Left lung (tissue), 4 donors: ENCODE measurements at regions not wholly inside any gene's neighbourhood (a gene's known extent, or its start where the extent isn't known, plus 50 kb on each side); places are given as distances from the start of the nearest gene placed in this dataset.
A peak's percentile ranks its signal among the peaks of the same experiment; 100 is the strongest.
"Not testable (repeated sequence)": the region's sequence is repeated elsewhere in the genome, so short reads cannot be mapped to it uniquely, and the experiment has no call there.

Source experiments
- ATAC-seq: fragments of 200-7000 bp; cut with Tn5 transposase; one replicate; pipeline ENCODE4 v1.9.1; 2020; ENCODE audit warnings: moderate library complexity
- DNase-seq, 4 donors: peaks; one replicate each; pipeline ENCODE4 v3.0.0-alpha.2; 2013 to 2020
- H3K27ac ChIP-seq, 2 donors: fragments of 200-600 bp; sonication (generic) in 1 of 2; one replicate each; pipeline versions ENCODE4 v1.5.0 to v1.8.0; 2020 to 2021
- H3K27me3 ChIP-seq, 2 donors: fragments of 200-600 bp; sonication (generic) in 1 of 2; one replicate each; pipeline versions ENCODE4 v1.5.0 to v1.8.0; 2020 to 2021
- H3K36me3 ChIP-seq, 2 donors: fragments of 200-600 bp; sonication (generic) in 1 of 2; one replicate each; pipeline versions ENCODE4 v1.5.0 to v1.8.0; 2020 to 2021
- H3K4me1 ChIP-seq, 2 donors: fragments of 200-600 bp; one replicate each; pipeline ENCODE4 v1.8.0; 2021
- H3K4me3 ChIP-seq, 2 donors: fragments of 200-600 bp; sonication (generic) in 1 of 2; one replicate each; pipeline versions ENCODE4 v1.5.0 to v1.8.0; 2020 to 2021; ENCODE audit warnings: mild to moderate bottlenecking in 1 of 2
- H3K9me3 ChIP-seq, 2 donors: fragments of 200-600 bp; sonication (generic) in 1 of 2; one replicate each; pipeline versions ENCODE4 v1.5.0 to v1.8.0; 2020 to 2021
- CTCF ChIP-seq, 2 donors: fragments of 200-600 bp; sonication (generic) in 1 of 2; IDR thresholded peaks; one replicate each; pipeline versions ENCODE4 v1.5.0 to v1.8.0; 2021; ENCODE audit warnings: antibody characterized with exemption in 2 of 2
- intact Hi-C, 2 donors: fragments of 100-400 bp; cut with DNase I; formaldehyde crosslinking; loops; one replicate each; pipeline versions ENCODE4 v1.11.2 to v1.14.2; 2022
- donor health status: DM: no; HTN: yes; CAD: no.
- donor health status: DM: no; HTN: no; CAD: no.

- no peaks in the 10 kb centered on the region for H3K36me3 ChIP-seq
- no peak overlapping the region for H3K27ac ChIP-seq
- DNase-seq (no peak), ATAC-seq (no peak)
- no peaks in the 10 kb centered on the region for H3K27me3 ChIP-seq
- no peak overlapping the region for H3K4me3 ChIP-seq
- H3K9me3 ChIP-seq, result peaks cover 0 to 39% of the 10 kb centered on the region in 2 donors
- H3K4me1 ChIP-seq, result no peaks in the 10 kb centered on the region
- intact Hi-C loops, result no loop called here
- TF ChIP-seq CTCF (IDR thresholded peaks at IDR 0.05), result no peak
These were observed 424.6 kb downstream of the CSNK1G3 start for GRCh38 chr5:123936548-123936947.

DNA sequence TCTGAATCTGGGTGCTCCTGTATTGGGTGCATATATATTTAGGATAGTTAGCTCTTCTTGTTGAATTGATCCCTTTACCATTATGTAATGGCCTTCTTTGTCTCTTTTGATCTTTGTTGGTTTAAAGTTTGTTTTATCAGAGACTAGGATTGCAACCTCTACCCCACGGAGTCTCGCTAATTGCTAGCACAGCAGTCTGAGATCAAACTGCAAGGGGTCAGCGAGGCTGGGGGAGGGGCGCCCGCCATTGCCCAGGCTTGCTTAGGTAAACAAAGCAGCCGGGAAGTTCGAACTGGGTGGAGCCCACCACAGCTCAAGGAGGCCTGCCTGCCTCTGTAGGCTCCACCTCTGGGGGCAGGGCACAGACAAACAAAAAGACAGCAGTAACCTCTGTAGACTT lies 421.8 kb downstream of the CSNK1G3 start:
- H3K4me3 ChIP-seq, intact Hi-C loops, H3K27me3 ChIP-seq, H3K4me1 ChIP-seq, H3K36me3 ChIP-seq, ATAC-seq, H3K27ac ChIP-seq, DNase-seq: not testable (repeated sequence)
- peaks cover 0 to 29% of the 10 kb centered on the region in 2 donors for H3K9me3 ChIP-seq

GRCh38 chr5:123929055-123929474 lies 417.1 kb downstream of the CSNK1G3 start:
- intact Hi-C loops, result no loop called here
- ATAC-seq (no peak), DNase-seq (no peak)
- no peak overlapping the region for H3K27ac ChIP-seq
- no peak overlapping the region for H3K4me3 ChIP-seq
- H3K36me3 ChIP-seq, result no peaks in the 10 kb centered on the region
- no peaks in the 10 kb centered on the region for H3K27me3 ChIP-seq
- TF ChIP-seq CTCF (IDR thresholded peaks at IDR 0.05), result no peak
- no peaks in the 10 kb centered on the region for H3K4me1 ChIP-seq
- no peaks in the 10 kb centered on the region for H3K9me3 ChIP-seq

DNA sequence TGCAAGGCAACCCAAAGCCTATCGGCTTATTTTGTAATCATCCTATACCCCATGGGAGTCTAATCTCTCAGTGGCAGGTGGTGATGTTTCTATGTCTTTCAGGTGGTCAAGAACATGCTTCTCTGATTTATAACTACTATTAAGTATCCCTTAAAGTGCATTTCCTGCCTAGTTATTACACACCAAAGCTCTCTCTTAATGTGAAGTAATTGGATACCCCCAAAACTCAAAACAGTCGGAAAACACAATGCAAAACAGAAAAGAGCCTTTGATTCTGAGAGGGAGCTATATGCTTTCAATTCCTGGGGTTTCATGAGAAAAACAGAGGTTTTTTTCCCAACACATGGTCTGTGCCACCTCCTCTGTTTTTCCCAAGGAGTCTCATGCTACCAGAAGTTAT lies 416.4 kb downstream of the CSNK1G3 start:
- H3K9me3 ChIP-seq, result no peaks in the 10 kb centered on the region
- DNase-seq, result no peak
- no peak overlapping the region for H3K27ac ChIP-seq
- H3K4me1 ChIP-seq, result no peaks in the 10 kb centered on the region
- no peak overlapping the region for H3K4me3 ChIP-seq
- no peaks in the 10 kb centered on the region for H3K36me3 ChIP-seq
- intact Hi-C loops, result no loop called here
- ATAC-seq, result no peak
- H3K27me3 ChIP-seq, result no peaks in the 10 kb centered on the region
- TF ChIP-seq CTCF (IDR thresholded peaks at IDR 0.05), result no peak

DNA sequence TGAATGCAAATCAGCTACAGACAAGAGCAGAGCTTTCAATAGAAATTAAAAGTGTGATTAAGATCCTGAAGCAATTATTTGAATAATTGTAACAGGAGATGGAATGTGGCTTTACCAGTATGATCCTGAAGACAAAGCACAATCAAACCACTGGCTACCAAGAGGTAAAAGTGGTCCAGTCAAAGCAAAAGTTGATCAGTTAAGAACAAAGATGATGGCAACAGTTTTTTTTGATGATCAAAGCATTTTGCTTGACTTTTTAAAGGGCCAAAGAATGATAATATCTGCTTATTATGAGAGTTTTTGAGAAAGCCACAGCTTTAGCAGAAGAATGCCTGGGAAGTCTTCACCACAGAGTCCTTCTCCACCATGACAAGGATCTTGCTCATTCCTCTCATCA lies 409.2 kb downstream of the CSNK1G3 start:
- DNase-seq (no peak), ATAC-seq (no peak)
- H3K36me3 ChIP-seq, result no peaks in the 10 kb centered on the region
- no peak for TF ChIP-seq CTCF (IDR thresholded peaks at IDR 0.05)
- no peaks in the 10 kb centered on the region for H3K4me1 ChIP-seq
- no peaks in the 10 kb centered on the region for H3K27me3 ChIP-seq
- H3K4me3 ChIP-seq, result no peak overlapping the region
- intact Hi-C loops, result no loop called here
- H3K27ac ChIP-seq, result no peak overlapping the region
- peaks cover 0 to 6% of the 10 kb centered on the region in 2 donors for H3K9me3 ChIP-seq

DNA sequence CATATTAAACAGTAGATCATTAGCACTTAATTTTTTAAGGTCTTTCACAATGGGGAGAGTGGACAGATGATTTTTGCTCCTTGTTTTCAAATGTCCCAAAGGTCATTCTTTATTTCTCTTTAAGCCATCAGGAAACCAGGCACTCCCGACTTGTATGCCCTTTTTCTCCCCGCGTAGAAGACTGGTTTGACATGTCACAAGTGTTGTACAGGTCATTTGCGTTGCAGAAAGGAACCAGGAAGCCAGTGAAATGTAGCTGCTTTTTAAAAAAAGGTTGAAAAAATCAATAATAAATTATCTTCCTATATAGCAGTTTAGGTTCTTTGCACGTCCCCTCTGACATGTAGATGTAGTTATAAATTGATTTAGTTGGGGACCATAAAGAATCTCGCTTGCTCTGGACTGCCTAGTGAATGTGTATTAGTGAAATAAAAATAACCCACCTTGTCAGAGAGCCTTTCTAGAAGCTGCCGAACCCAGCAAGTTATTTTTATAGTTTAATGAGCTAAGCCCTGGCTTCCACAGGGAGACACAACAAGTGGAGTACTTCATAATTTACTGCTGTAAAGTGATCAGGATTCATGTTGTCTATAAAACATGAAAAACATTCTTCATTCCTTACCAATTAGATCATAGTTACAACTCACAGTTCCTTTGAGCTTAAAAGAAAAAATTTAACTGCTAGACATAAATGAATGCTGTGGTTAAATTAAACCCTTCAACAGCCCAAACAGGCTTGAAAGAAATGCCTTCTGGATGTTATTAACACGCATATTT lies 404.6 kb downstream of the CSNK1G3 start:
- peak; percentile 56 for ATAC-seq
- TF ChIP-seq CTCF (IDR thresholded peaks at IDR 0.05), result no peak
- peak in 1 of 4 donors; percentile 10 for DNase-seq
- no peaks in the 10 kb centered on the region for H3K27me3 ChIP-seq
- intact Hi-C loops, result no loop called here
- H3K4me1 ChIP-seq, result no peaks in the 10 kb centered on the region
- no peak overlapping the region for H3K27ac ChIP-seq
- peaks cover 0 to 16% of the 10 kb centered on the region in 2 donors for H3K9me3 ChIP-seq
- H3K4me3 ChIP-seq, result no peak overlapping the region
- H3K36me3 ChIP-seq, result no peaks in the 10 kb centered on the region
